Ovary (tissue), 7 donors: ENCODE measurements at regions not wholly inside any gene's neighbourhood (a gene's known extent, or its start where the extent isn't known, plus 50 kb on each side); places are given as distances from the start of the nearest gene placed in this dataset.

Experiments used
- DNase-seq, 5 donors: peaks; one replicate each; pipeline ENCODE4 v3.0.0-alpha.2; 2019 to 2020
- H3K27ac ChIP-seq, 2 donors: fragments of 200-600 bp; one replicate each; pipeline versions ENCODE4 v1.5.1 to v1.8.0; 2019 to 2022
- H3K27me3 ChIP-seq: fragments of 200-600 bp; one replicate; pipeline ENCODE4 v1.8.0; 2022
- H3K36me3 ChIP-seq: fragments of 200-600 bp; sonication (generic); one replicate; pipeline ENCODE4 v1.5.1; 2019
- H3K4me1 ChIP-seq: one replicate; pipeline ENCODE4 v1.8.1; 2013; ENCODE audit warnings: mild to moderate bottlenecking, moderate library complexity; ENCODE audit not compliant: insufficient read depth
- H3K4me3 ChIP-seq: fragments of 200-600 bp; sonication (generic); one replicate; pipeline ENCODE4 v1.5.1; 2017
- H3K9me3 ChIP-seq, 2 donors: fragments of 200-600 bp in 1 of 2; sonication (generic) in 1 of 2; one replicate each; pipeline versions ENCODE4 v1.5.1 to v1.8.1; 2013 to 2019; ENCODE audit warnings: mild to moderate bottlenecking in 1 of 2, moderate library complexity in 1 of 2
- EP300 ChIP-seq: sonication (generic); formaldehyde crosslinking; IDR thresholded peaks from one replicate; pipeline ENCODE4 v1.6.1; 2017; ENCODE audit warnings: antibody characterized with exemption
- POLR2A ChIP-seq: fragments of 450-650 bp; IDR thresholded peaks from one replicate; pipeline ENCODE4 v1.6.1; 2017; ENCODE audit warnings: antibody characterized with exemption, mild to moderate bottlenecking, moderate library complexity
- WGBS, 3 donors: extraction: QIAGEN DNeasy Blood & Tissue Kit in 1 of 3; methylation state at CpG; one replicate each; pipeline versions ENCODE4 v1.1.5 to v1.1.7; 2013 to 2017; 5-methylcytosine and 5-hydroxymethylcytosine counted together
- intact Hi-C, 4 donors: fragments of 100-400 bp; cut with DNase I; formaldehyde crosslinking; loops; one replicate each; pipeline versions ENCODE4 v1.11.0 to v1.15.1; 2022 to 2023
- TF ChIP-seq, protein P1 (sequence below), 3 donors: fragments of 450-650 bp in 2 of 3; fragments of 200-600 bp in 1 of 3; IDR thresholded peaks; one replicate each; pipeline versions ENCODE4 v1.5.1 to v1.8.0; 2016 to 2022; ENCODE audit warnings: antibody characterized with exemption in 3 of 3, mild to moderate bottlenecking in 1 of 3
- donor health status: DM: no; HTN: no; CAD: no; lungs with moderate emphysema.
- donor health status: DM: no; HTN: no; CAD: no.
- donor health status: Bipolar disorder and iron deficiency.
- donor health status: DM: no; HTN: no; CAD: no.
- donor health status: DM: yes; HTN: yes; CAD: no.

DNA sequence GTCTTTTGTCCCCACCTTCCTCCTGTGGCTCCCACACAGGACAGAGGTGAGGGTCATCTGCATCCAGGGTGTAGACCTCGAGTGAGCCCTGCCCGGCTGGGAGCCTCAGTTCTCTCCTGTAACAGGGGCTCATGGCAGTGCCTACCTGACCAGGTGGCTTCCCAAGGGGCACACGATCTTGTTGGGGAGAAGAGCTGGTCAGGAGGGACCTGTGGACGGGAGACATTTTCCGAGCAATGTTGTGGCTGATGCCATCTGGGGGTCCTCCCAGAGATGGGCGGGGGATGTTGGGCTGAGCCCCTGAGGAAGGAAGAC, 51.9 kb downstream of the CEBPB start:
- Histone ChIP-seq H3K36me3 (no peaks in the 10 kb centered on the region), H3K27me3 (no peaks in the 10 kb centered on the region), H3K4me3 (no peak overlapping the region), H3K4me1 (peaks cover 3% of the 10 kb centered on the region), H3K9me3 (no peaks in the 10 kb centered on the region), H3K27ac (no peak overlapping the region)
- DNase-seq: no peak
- no peak for TF ChIP-seq EP300
- TF ChIP-seq, protein P1, sequence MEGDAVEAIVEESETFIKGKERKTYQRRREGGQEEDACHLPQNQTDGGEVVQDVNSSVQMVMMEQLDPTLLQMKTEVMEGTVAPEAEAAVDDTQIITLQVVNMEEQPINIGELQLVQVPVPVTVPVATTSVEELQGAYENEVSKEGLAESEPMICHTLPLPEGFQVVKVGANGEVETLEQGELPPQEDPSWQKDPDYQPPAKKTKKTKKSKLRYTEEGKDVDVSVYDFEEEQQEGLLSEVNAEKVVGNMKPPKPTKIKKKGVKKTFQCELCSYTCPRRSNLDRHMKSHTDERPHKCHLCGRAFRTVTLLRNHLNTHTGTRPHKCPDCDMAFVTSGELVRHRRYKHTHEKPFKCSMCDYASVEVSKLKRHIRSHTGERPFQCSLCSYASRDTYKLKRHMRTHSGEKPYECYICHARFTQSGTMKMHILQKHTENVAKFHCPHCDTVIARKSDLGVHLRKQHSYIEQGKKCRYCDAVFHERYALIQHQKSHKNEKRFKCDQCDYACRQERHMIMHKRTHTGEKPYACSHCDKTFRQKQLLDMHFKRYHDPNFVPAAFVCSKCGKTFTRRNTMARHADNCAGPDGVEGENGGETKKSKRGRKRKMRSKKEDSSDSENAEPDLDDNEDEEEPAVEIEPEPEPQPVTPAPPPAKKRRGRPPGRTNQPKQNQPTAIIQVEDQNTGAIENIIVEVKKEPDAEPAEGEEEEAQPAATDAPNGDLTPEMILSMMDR (IDR thresholded peaks at IDR 0.05): no peak
- TF ChIP-seq POLR2A: no peak
- WGBS, 3 donors: 45 to 70% (median 63%) methylated on average over 6 of the region's 6 CpGs
- intact Hi-C loops: no loop called here

DNA sequence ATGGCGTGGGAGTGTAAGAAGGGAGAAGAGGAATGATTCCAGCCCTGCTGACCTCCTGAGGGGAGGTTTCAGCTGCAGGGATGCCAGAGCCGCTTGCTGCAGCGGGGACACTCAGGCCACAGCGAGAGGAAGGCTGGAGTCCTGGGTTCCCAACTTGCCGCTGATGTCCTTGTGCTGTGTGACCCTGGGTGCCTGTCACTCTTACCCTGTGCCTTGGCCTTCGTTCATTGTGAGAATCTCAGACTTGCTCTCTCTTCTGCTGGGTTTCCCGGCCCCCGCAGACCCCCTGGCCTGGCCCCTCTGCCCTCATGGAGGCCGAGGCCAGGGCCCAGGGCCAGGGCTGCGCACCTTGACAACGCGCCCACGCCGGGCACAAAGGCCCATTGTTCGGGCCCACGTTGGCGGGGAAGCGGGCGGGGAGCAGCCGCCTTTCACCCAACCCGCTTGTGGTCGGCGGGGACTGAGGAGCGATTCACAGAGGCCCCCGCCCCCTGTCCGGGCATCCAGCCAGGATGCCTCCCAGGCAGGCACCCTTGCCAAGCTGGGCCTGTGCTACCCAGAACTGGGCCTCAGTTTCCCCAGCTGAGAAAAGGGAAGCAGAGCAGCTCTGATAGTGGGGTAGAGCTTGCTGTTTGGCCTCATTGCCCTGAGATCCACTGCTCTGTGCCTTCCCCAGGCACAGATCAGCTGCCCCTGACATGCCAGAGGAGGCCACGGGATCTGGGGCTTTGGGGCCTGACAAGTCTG, 52.4 kb downstream of the CEBPB start:
- Histone ChIP-seq H3K27ac (no peak overlapping the region), H3K27me3 (no peaks in the 10 kb centered on the region), H3K4me1 (peaks cover 3% of the 10 kb centered on the region), H3K9me3 (no peaks in the 10 kb centered on the region), H3K4me3 (no peak overlapping the region), H3K36me3 (no peaks in the 10 kb centered on the region)
- intact Hi-C loops: no loop called here
- DNase-seq: no peak
- 24 to 44% (median 35%) methylated on average over 27 of the region's 27 CpGs for WGBS, 3 donors
- no peak for TF ChIP-seq EP300
- TF ChIP-seq POLR2A: no peak
- TF ChIP-seq, protein P1 (IDR thresholded peaks at IDR 0.05): no peak

DNA sequence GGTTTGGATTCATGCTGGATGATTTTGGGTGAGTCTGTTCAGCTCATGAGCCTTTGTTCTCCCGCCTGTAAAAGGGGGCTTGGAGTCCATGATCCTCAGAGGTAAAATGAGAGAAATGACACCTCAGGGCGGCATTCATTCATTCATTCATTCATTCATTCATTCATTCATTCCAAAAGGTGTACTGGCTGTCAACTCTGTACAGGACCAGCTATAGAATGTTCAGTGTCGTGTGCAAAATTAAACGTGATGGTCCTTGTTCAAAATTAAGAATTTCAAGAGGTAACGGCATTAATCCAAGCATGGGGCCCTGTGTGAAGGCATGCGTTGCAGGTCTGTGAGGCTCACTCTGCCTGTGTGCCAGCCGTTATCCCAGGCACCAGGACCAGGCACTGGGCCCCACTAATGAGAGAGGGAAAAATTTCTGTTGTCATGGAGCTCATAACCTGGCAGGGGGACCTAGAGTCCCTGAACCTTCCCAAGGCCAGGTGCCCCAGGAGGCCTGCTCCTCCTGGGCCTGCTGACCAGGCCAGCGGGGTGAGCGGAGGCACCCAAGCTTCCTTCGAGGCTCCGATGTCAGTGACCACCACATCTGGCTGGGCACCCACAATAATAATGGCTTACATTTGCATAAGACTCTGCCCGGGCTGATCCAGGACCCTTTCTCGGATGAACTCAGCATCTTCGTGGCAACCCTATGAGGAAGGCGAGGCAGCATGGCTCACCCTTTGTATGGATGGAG, 53.2 kb downstream of the CEBPB start:
- Histone ChIP-seq H3K9me3 (no peaks in the 10 kb centered on the region), H3K27ac (no peak overlapping the region), H3K27me3 (no peaks in the 10 kb centered on the region), H3K36me3 (no peaks in the 10 kb centered on the region), H3K4me3 (no peak overlapping the region), H3K4me1 (peaks cover 3% of the 10 kb centered on the region)
- intact Hi-C loops: no loop called here
- 91 to 98% (median 96%) methylated on average over 15 of the region's 15 CpGs for WGBS, 3 donors
- no peak for DNase-seq
- TF ChIP-seq, protein P1 (IDR thresholded peaks at IDR 0.05): no peak
- no peak for TF ChIP-seq POLR2A
- TF ChIP-seq EP300: no peak

DNA sequence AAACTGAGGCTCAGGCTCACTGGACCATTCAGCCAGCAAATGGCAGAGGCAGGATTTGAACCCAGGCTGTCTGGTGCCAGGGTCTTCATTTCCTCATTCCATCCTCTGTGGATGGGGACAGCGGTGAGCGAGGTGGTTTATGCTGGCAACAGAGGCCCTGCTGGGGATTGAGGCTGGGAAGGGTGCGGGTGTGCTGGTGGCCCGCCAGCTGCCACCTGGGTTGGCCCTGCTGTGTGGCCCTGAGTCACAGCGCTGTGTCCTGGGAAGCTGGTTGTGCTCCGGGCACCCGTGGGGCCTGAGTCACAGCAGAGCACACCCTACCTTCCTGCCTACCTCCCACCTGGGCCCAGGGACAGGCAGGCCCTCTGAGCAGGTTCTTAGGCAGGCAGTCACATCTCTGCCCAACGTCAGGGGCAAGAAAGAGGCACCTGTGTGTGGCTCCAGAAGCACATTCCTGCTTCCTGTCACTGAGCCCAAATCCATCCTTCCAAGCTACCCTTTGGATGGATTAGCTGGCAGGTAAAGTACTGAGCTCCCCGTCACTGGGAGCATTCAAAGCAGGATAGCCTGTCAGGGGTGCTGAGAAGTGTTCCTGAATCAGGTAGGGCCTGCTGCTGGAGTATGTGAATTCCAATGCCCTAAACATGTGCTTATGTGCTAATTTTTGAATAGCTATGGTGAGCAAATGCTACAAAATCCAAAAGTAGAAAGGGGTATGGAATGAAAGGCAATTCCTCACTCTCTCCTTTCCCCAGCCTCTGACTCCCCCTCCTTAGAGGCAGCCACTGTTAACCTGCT, 53.9 kb downstream of the CEBPB start:
- DNase-seq: no peak
- H3K27me3 ChIP-seq: no peaks in the 10 kb centered on the region
- no peaks in the 10 kb centered on the region for H3K36me3 ChIP-seq
- peaks cover 3% of the 10 kb centered on the region for H3K4me1 ChIP-seq
- no peak for TF ChIP-seq POLR2A
- TF ChIP-seq, protein P1 (IDR thresholded peaks at IDR 0.05): no peak
- no peak for TF ChIP-seq EP300
- intact Hi-C loops: no loop called here
- no peak overlapping the region for H3K4me3 ChIP-seq
- H3K9me3 ChIP-seq: no peaks in the 10 kb centered on the region
- H3K27ac ChIP-seq: no peak overlapping the region
- WGBS, 3 donors: 83 to 96% (median 94%) methylated on average over 5 to 9 of the region's 9 CpGs
